Stomach (tissue), 4 donors: ENCODE measurements at regions not wholly inside any gene's neighbourhood (a gene's known extent, or its start where the extent isn't known, plus 50 kb on each side); places are given as distances from the start of the nearest gene placed in this dataset.

Experiments used
- CTCF ChIP-seq, 7 experiments: fragments of 450-650 bp in 4 of 7; fragments of 200-600 bp in 3 of 7; sonication (generic) in 3 of 7; IDR thresholded peaks; one replicate each; pipeline ENCODE4 v1.5.1; 2016 to 2019; ENCODE audit warnings: antibody characterized with exemption in 7 of 7, control low read depth in 2 of 7, mild to moderate bottlenecking in 1 of 7
- POLR2A ChIP-seq, 4 donors: fragments of 450-650 bp; IDR thresholded peaks; one replicate each; pipeline ENCODE4 v1.6.1; 2016; ENCODE audit warnings: antibody characterized with exemption in 4 of 4, control low read depth in 2 of 4, mild to moderate bottlenecking in 1 of 4, moderate library complexity in 1 of 4
- POLR2AphosphoS5 ChIP-seq, 3 donors: sonication (generic); formaldehyde crosslinking; IDR thresholded peaks; one replicate each; pipeline ENCODE4 v1.6.1; 2016; ENCODE audit warnings: antibody characterized with exemption in 3 of 3

- TF ChIP-seq CTCF (IDR thresholded peaks at IDR 0.05) (no peak), POLR2AphosphoS5 (IDR thresholded peaks at IDR 0.05) (no peak), POLR2A (IDR thresholded peaks at IDR 0.05) (no peak)
These were observed 1398.3 kb upstream of the CDH6 start for GRCh38 chr5:29795096-29795652.
